LNCAP (cell line): ENCODE measurements at regions not wholly inside any gene's neighbourhood (a gene's known extent, or its start where the extent isn't known, plus 50 kb on each side); places are given as distances from the start of the nearest gene placed in this dataset.

Experiments used
- CTCF ChIP-seq: fragments of 450-650 bp; IDR thresholded peaks from 2 replicates; pipeline ENCODE4 v1.5.1; 2017; ENCODE audit warnings: mild to moderate bottlenecking

- TF ChIP-seq CTCF: no peak
Observed at GRCh38 chr17:52930581-52930980, 772.1 kb upstream of the CA10 start.

GRCh38 chr17:52930145-52930544 lies 771.6 kb upstream of the CA10 start:
- no peak for TF ChIP-seq CTCF

GRCh38 chr17:52923658-52924057 lies 765.1 kb upstream of the CA10 start:
- TF ChIP-seq CTCF: no peak

- TF ChIP-seq CTCF: no peak
Observed at GRCh38 chr17:52899235-52899634, 740.7 kb upstream of the CA10 start.

GRCh38 chr17:52895272-52895671 lies 736.8 kb upstream of the CA10 start:
- no peak for TF ChIP-seq CTCF

GRCh38 chr17:52892334-52892733 lies 733.8 kb upstream of the CA10 start:
- no peak for TF ChIP-seq CTCF

GRCh38 chr17:52885882-52886281 lies 727.4 kb upstream of the CA10 start:
- no peak for TF ChIP-seq CTCF

GRCh38 chr17:52841971-52842370 lies 683.5 kb upstream of the CA10 start:
- TF ChIP-seq CTCF: no peak
